Endometrium (tissue), 2 donors: ENCODE measurements at regions not wholly inside any gene's neighbourhood (a gene's known extent, or its start where the extent isn't known, plus 50 kb on each side); places are given as distances from the start of the nearest gene placed in this dataset.
A peak's percentile ranks its signal among the peaks of the same experiment; 100 is the strongest.
"Not testable (repeated sequence)": the region's sequence is repeated elsewhere in the genome, so short reads cannot be mapped to it uniquely, and the experiment has no call there.

Source experiments
- FAIRE-seq: peaks from 2 replicates; lab custom pipeline; 2012; peaks lifted over from hg19 to GRCh38; lab: Jason Lieb, UNC
- donor health status: control.
- donor health status: control.

DNA sequence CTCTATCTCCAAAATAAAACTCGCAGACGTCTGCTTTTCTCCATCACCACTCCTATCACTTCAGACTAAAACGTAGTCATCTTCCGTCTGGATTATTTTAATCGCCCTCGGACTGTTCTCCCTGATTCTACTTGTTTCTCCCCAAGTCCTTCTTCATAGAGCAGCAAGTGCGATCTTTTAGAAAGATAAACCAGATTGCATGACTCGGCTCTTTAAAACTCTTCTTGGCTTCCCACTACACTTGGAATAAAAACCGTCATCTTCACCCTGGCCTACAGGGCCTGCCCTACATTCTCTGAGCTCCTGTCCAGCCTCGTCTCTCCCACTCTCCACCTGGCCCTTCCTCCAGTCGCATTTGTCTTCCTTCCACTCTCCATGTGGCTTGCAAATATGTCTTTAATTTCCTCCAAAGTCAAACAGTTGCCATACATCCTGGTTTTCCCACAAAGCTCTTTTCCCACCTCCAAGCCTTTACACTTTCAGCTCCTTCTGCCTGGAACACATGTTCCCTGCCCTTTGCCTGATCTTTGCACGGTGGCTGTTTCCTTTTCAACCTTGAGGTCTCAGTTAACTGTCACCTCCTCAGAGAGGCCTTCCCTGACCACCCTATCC, 70.5 kb upstream of the DHX40 start:
- FAIRE-seq: no peak

DNA sequence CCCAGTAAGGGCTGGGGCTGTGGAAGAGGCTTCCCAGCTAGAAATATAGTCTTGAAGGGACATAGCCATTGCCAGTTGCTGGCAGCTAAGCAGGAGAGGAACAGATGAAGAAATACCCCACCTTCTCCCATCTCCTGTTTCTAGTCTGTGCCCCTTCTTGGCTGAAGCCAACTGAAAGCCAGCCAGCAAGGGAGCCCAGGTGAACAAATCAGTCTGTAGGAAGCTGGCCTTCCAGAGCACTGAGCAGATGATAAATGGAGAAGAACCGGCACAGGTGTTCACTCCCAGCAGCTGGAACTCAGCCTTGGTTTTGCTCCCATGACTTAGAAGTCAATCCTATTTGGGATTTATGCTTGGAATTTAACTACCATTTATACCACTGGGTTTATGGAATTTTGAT, 69.2 kb upstream of the DHX40 start:
- FAIRE-seq: no peak

DNA sequence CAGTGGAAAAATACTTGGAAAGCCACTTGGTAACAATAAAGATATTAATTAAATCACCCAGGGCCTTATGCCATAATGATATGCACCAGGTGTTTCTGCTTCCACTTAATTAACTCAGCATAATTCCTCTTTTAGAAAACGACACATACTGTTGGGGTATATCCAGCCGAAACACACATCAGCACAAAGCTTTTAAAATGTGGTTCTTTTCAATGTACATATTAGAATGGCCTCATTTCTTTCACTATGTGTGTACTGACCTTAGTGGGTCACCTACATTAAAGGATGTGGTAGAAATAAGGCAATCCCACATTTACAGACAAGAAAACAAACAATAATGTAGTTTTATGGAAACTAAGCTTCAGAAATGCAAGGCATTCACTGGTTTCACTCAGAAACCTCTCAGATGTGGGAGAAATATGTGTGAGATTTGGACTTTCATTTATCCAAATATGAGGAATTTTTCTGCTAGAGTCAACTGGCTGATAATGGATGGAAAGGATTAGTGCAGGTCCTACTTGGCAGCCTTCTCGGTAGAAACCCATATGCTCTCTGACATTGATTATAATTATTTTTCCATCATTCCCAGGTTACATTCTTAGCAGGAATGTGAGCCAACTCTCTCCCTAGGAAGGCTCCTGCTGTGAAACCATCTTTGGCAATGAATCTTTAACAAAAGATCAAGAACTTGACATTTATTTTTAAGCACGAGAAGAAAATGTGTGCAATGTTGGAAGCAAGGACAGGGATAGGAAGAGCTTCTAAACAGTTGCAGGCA, 66.7 kb upstream of the DHX40 start:
- FAIRE-seq: no peak

DNA sequence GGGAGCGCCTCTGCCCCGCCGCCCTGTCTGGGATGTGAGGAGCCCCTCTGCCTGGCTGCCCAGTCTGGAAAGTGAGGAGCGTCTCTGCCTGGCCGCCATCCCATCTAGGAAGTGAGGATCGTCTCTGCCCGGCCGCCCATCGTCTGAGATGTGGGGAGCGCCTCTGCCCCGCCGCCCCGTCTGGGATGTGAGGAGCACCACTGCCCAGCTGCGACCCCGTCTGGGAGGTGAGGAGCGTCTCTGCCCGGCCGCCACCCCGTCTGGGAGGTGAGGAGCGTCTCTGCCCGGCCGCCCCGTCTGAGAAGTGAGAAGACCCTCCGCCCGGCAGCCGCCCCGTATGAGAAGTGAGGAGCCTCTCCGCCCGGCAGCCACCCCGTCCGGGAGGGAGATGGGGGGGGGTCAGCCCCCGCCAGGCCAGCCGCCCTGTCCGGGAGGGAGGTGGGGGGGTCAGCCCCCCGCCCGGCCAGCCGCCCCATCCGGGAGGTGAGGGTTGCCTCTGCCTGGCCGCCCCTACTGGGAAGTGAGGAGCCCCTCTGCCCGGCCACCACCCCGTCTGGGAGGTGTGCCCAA, 65.2 kb upstream of the DHX40 start:
- not testable (repeated sequence) for FAIRE-seq

- FAIRE-seq: no peak
Measured at GRCh38 chr17:59501690-59502089, 63.7 kb upstream of the DHX40 start.

DNA sequence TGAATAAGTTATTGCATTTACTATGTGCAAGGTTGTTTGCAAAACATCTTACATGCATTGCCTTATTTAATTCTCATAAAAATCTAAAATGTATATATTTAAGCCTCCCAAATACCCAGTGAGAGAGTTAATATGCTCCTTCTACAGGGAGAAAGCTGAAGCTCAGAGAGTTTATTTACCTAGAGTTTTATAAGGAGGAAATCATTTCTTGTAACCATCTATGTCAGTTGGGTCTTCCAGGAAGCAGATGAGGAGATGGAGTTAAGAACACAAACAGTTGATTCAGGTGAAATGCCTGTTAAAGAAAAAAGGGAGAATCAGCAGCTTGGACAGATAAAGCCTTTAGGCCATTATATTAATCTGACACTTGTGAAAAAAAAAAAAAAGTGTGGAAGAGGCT, 62.6 kb upstream of the DHX40 start:
- no peak for FAIRE-seq

GRCh38 chr17:59503500-59503899, 61.9 kb upstream of the DHX40 start:
- FAIRE-seq: no peak

DNA sequence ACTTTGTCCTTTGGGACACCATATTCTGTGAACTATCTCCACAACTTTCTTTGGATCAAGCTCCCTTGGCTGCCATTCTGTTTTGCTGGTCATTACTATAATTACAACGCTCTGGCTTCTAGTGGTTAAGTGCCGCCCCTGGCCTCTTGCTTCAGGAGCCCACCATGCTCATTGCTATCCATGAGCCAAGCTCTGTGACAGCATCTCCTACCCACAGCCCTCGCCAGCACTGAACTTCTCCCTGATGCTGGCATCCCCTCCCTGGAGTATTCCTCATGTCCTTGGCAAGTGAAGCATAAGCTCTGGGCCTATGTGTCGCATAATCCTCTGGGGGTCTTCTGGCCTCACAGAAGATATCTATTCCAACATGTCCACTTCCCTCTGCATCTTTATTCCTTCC, 60.6 kb upstream of the DHX40 start:
- no peak for FAIRE-seq

- FAIRE-seq: no peak
Measured at GRCh38 chr17:59505610-59506276, 59.7 kb upstream of the DHX40 start.

- FAIRE-seq: no peak
Measured at GRCh38 chr17:59506894-59507726, 58.3 kb upstream of the DHX40 start.

GRCh38 chr17:59508999-59509625, 56.3 kb upstream of the DHX40 start:
- no peak for FAIRE-seq

- FAIRE-seq: no peak
Measured at GRCh38 chr17:59510611-59511010, 54.8 kb upstream of the DHX40 start.

- FAIRE-seq: no peak
Measured at GRCh38 chr17:59511726-59512125, 53.7 kb upstream of the DHX40 start.

DNA sequence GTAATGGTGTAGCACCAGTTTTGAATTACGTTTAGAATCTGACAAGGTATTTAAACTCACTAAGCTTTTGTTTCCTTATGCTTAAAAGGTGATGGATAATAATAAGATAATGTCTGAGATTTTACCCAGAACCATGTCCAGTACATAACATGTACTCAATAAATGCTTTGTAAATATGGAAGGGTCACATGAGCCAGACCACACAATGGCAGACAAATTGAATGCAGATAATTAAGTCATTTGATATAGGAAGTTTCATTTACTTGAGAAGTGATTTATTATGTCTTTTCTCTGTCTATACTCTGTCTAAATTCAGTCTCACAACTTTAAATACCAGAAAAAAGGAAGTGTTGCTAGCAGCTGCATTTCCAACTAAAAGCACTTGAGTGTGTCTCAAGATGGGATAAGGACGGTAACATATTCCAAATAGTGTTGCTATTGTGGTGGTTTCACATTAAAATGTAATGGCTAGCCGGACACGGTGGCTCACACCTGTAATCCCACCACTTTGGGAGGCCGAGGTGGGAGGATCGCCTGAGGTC, 52.5 kb upstream of the DHX40 start:
- FAIRE-seq: no peak

DNA sequence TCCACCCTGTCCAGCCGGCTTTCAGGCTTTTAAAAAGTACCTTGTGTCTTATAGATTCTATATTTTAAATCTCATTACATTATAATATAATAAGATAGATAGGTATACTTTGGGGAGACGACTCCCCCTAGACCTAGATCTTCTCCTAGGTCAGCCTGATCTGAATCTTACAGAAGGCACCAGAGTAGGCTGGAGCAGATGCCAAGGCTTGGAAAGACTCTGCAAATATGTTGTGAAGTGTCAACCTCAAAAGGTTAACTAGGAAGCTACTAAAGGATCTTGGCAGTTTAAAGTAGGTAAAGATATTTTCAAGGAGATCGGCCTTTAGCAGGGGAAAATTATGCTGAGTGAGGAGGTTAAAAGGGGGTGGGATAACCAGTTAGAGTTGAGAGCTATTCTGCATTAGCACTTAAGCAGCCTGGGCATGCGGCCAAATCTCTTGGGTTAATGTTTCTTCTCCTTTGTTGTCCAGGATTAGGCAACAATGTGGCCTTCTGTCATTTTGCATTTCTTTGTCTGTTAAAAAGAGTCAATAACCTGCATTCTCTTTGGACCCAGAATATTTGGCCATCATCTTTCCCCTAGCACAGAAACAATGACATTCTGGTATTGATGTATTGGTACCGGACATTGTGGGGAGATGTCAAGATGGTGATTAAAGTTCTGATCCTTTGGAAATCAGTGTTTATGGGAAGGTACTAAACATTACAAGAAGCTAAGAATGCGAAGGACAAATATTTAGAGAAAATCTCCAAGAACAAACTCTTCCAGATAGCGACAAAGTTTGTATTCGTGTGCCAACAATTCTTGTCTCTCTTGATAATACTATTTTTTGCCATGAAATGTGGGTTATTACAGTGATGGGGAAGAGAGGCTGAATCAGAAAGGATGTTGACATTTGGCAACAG, 51.2 kb upstream of the DHX40 start:
- peak; percentile 33 for FAIRE-seq
